AG09319 (cell line): ENCODE measurements at regions not wholly inside any gene's neighbourhood (a gene's known extent, or its start where the extent isn't known, plus 50 kb on each side); places are given as distances from the start of the nearest gene placed in this dataset.

Experiments used
- DNase-seq: peaks from one replicate; pipeline ENCODE4 v3.0.0-alpha.2; 2010; ENCODE audit warnings: low read depth; ENCODE audit errors: extremely low read depth
- TF ChIP-seq, protein P1 (sequence below): IDR thresholded peaks from 2 replicates; pipeline ENCODE4 v1.5.1; 2011; ENCODE audit warnings: low read depth, mild to moderate bottlenecking, inconsistent platforms, low read length, moderate library complexity

DNA sequence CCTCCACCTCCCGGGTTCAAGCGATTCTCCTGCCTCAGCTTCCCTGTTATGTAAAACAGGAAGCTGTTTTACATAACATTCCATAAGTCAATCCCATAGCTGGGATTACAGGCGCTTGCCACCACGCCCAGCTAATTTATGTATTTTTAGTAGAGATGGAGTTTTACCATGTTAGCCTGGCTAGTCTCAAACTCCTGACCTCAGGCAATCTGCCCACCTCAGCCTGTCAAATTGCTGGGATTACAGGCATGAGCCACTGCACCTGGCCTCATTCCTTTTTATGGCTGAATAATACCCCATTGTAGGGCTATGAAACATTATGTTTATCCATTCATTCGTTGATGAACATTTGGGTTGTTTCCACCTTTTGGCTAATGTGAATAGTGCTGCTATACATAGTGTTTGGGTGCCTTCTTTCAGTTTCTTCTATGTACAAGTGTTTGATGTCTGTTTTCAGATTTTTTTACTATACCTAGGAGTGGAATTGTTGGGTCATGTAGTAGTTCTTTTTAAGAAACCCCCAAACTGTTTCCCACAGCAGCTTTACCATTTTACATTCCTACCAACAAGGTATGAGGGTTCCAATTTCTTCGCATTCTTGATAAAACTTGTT lies 138.7 kb upstream of the COL21A1 start:
- no peak for DNase-seq
- TF ChIP-seq, protein P1, sequence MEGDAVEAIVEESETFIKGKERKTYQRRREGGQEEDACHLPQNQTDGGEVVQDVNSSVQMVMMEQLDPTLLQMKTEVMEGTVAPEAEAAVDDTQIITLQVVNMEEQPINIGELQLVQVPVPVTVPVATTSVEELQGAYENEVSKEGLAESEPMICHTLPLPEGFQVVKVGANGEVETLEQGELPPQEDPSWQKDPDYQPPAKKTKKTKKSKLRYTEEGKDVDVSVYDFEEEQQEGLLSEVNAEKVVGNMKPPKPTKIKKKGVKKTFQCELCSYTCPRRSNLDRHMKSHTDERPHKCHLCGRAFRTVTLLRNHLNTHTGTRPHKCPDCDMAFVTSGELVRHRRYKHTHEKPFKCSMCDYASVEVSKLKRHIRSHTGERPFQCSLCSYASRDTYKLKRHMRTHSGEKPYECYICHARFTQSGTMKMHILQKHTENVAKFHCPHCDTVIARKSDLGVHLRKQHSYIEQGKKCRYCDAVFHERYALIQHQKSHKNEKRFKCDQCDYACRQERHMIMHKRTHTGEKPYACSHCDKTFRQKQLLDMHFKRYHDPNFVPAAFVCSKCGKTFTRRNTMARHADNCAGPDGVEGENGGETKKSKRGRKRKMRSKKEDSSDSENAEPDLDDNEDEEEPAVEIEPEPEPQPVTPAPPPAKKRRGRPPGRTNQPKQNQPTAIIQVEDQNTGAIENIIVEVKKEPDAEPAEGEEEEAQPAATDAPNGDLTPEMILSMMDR = no peak

DNA sequence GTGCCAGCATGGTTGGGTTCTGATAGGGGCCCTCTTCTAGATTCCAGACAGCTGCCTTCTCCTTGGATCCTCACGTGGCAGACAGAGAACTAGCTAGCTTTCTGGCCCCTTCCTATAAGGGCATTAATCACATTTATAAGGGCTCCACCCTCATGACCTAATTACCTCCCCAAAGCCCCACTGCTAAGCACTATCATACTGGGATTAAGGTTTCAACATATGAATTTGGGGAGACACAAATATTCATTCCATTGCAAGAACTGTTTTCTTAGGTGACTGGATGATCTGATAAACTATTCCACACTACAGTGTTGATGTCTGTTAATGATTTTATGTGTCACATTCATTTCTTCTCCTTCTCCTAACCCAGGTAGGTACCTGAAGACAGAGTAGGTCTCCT lies 135.8 kb upstream of the COL21A1 start:
- TF ChIP-seq, protein P1 = no peak
- DNase-seq = no peak

DNA sequence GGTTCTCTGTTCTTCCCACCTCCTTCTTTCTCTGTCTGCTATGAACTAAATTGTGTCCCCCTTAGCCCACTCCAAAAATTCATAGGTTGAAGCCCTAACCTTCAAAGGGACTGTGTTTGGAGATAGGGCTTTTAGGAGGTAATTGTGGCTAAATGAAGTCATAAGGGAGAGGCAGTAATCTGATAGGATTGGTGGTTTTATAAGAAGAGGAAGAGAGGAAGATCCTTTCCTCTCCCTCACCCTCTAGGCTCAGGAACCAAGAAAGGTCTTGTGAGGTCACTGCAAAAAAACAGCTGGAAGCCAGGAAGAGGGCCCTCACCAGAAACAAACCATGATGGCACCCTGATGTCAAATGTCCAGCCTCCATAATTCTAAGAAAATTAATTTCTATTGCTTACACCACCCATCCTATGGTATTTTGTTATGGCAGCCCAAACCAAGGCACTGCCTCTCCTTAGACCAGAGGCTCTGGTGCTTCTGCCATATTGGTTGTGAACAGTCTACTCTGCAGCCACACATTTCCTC lies 135.1 kb upstream of the COL21A1 start:
- TF ChIP-seq, protein P1 = no peak
- DNase-seq = no peak

DNA sequence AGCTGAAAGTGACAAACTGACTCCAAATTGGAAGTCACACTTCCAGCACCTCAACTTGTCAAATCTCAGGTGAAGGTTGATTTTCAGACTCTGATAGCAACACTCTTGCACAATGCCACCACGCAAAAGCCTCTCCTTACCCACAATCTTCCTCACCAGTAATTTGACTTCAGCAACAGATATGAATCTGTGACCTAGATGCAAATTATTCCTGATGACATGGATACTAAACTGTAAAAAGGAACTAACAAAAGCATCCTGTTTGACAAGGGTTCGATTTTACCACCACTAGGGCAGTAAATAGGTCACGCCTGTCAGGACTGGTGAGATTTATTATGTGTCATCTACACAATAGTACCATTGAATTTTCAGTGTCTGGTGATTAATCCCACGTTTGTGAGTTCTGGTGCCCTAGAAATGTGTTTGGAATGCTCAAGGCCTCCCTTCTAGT lies 134.4 kb upstream of the COL21A1 start:
- no peak for DNase-seq
- TF ChIP-seq, protein P1 = no peak

DNA sequence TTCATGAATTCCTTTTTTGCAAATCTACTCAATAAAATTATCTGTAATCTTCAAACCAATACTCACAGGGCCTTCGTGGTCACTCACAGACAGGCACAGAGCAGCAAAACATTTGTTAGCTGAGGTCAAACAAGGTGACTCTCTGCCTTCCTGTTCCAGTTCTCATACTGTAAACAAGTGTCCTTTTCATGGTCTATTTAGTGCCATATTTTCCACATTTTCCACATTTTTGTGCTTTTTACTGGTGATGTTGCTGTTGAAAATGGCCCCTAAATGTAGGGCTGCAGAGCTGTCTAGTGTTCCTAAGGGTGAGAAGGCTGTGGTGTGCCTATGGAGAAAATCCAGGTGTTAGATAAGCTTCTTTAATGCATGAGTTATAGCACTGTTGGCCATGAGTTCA lies 133.1 kb upstream of the COL21A1 start:
- TF ChIP-seq, protein P1 = no peak
- no peak for DNase-seq

DNA sequence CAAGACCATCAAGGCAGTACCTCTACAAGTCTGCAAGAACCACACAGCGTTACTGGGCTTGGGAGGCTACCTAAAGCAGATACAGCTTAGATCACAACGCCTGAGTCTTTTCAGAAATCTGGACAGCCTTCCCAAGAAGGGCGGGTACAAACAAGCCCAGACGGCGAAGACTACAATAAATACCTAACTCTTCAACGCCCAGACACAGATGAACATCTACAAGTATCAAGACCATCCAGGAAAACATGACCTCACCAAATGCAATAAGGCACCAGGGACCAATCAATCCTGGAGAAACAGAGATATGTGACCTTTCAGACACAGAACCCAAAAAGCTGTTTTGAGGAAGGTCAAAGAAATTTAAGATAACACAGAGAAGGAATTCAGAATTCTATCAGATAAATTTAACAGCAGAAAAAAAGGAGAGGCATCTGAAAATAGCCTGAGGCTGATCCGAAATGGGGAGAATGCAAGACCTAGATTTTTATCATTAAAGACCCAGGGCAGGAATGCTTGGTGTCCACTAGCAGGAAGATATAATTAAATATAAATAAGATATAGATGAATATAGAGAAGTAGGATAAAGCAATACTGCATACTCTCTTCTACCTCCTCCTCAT lies 131.7 kb upstream of the COL21A1 start:
- no peak for DNase-seq
- TF ChIP-seq, protein P1 = no peak

DNA sequence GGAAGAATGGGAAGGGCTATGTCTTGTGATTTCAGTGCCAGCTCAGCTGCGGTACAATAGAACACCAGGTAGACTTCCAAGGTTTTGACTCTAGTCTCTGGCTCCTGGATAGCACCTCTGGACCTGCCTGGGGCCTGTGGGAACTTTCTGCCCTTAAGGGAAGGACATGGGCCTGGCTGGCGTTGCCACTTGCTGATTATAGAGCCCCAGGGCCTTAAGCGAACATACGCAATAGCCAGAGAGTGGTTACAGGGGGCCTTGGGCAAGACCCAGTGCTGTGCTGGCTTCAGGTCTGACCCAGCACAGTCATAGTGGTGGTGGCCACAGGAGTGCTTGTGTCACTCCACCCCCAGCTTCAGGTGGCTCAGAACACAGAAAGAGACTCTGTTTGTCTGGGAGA lies 131.1 kb upstream of the COL21A1 start:
- TF ChIP-seq, protein P1 = no peak
- DNase-seq = no peak
